ENCODE measurements at regions not wholly inside any gene's neighbourhood (a gene's known extent, or its start where the extent isn't known, plus 50 kb on each side); places are given as distances from the start of the nearest gene placed in this dataset.

DNA sequence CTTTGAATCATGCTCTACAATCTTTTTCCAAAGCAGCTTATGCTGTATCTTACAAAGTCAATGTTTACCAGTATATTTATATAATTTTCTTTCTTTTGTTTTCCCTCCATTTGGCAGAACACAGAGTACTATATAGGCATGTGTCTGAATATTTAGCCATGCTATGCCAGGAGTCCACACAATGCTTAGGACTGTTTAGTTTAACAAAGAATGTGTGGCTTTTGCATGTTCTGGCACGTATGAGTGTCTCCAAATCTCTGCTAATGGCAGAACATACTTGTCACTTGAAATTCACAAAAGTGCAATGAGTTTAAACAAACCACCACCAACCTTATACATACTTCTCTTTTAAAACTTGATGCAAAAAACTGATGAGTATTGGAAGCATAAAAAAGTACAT lies 268.0 kb downstream of the NR4A2 start:
- TF ChIP-seq, protein P1, sequence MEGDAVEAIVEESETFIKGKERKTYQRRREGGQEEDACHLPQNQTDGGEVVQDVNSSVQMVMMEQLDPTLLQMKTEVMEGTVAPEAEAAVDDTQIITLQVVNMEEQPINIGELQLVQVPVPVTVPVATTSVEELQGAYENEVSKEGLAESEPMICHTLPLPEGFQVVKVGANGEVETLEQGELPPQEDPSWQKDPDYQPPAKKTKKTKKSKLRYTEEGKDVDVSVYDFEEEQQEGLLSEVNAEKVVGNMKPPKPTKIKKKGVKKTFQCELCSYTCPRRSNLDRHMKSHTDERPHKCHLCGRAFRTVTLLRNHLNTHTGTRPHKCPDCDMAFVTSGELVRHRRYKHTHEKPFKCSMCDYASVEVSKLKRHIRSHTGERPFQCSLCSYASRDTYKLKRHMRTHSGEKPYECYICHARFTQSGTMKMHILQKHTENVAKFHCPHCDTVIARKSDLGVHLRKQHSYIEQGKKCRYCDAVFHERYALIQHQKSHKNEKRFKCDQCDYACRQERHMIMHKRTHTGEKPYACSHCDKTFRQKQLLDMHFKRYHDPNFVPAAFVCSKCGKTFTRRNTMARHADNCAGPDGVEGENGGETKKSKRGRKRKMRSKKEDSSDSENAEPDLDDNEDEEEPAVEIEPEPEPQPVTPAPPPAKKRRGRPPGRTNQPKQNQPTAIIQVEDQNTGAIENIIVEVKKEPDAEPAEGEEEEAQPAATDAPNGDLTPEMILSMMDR (IDR thresholded peaks at IDR 0.05; ENCODE audit: low read depth, low read length, poor library complexity, severe bottlenecking): no peak
- no peak for TF ChIP-seq EZH2phosphoT487 (IDR thresholded peaks at IDR 0.05; ENCODE audit: borderline replicate concordance, low read length)
- Histone ChIP-seq H3K4me2 (ENCODE audit: low read length) (no peak overlapping the region), H3K27me3 (ENCODE audit: control insufficient read depth, low read length) (no peaks in the 10 kb centered on the region), H3K9me3 (ENCODE audit: control insufficient read depth, insufficient read depth, low read length) (no peaks in the 10 kb centered on the region), H3K27ac (ENCODE audit: low read depth, low read length) (no peak overlapping the region), H3K9me2 (replicated peaks; ENCODE audit: control insufficient read depth, low read length) (no peaks in the 10 kb centered on the region), H3K4me1 (ENCODE audit: control insufficient read depth, low read length) (no peaks in the 10 kb centered on the region), H3K36me3 (ENCODE audit: control insufficient read depth, low read length) (no peaks in the 10 kb centered on the region), H3K79me2 (ENCODE audit: control insufficient read depth, low read length) (no peaks in the 10 kb centered on the region), H3K4me3 (ENCODE audit: low read length) (no peak overlapping the region), H4K20me1 (ENCODE audit: control insufficient read depth, insufficient read depth, low read depth, low read length) (no peaks in the 10 kb centered on the region), H3F3A (ENCODE audit: control insufficient read depth, insufficient read depth) (no peaks in the 10 kb centered on the region)

DNA sequence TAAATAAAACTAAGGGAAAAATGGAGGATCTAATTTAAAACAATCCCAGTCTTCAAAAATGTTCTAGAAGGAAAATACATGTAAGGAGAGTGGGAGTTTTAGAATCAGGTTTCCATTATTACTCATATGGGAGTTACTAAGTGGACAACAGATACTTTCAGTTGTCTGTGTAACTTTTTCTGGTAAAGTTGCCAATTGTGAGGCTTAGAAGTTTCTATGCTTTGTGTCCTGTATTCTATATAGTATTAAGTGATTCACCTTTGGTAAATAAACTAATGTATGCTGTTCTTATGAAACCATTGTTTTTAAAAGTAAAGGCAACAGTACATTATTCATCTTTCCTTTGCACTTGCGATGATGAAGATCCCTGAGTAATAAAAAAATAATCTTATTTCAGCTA lies 274.9 kb downstream of the NR4A2 start:
- TF ChIP-seq EZH2phosphoT487 (IDR thresholded peaks at IDR 0.05; ENCODE audit: borderline replicate concordance, low read length): no peak
- TF ChIP-seq, protein P1 (IDR thresholded peaks at IDR 0.05; ENCODE audit: low read depth, low read length, poor library complexity, severe bottlenecking): no peak
- no peaks in the 10 kb centered on the region for H3K36me3 ChIP-seq (ENCODE audit: control insufficient read depth, low read length)
- no peaks in the 10 kb centered on the region for H3K4me1 ChIP-seq (ENCODE audit: control insufficient read depth, low read length)
- H3K9me3 ChIP-seq (ENCODE audit: control insufficient read depth, insufficient read depth, low read length): no peaks in the 10 kb centered on the region
- no peaks in the 10 kb centered on the region for H3K79me2 ChIP-seq (ENCODE audit: control insufficient read depth, low read length)
- H3K27ac ChIP-seq (ENCODE audit: low read depth, low read length): no peak overlapping the region
- H3K9me2 ChIP-seq (replicated peaks; ENCODE audit: control insufficient read depth, low read length): no peaks in the 10 kb centered on the region
- H3F3A ChIP-seq (ENCODE audit: control insufficient read depth, insufficient read depth): no peaks in the 10 kb centered on the region
- no peaks in the 10 kb centered on the region for H3K27me3 ChIP-seq (ENCODE audit: control insufficient read depth, low read length)
- H4K20me1 ChIP-seq (ENCODE audit: control insufficient read depth, insufficient read depth, low read depth, low read length): no peaks in the 10 kb centered on the region
- no peak overlapping the region for H3K4me2 ChIP-seq (ENCODE audit: low read length)
- H3K4me3 ChIP-seq (ENCODE audit: low read length): no peak overlapping the region

DNA sequence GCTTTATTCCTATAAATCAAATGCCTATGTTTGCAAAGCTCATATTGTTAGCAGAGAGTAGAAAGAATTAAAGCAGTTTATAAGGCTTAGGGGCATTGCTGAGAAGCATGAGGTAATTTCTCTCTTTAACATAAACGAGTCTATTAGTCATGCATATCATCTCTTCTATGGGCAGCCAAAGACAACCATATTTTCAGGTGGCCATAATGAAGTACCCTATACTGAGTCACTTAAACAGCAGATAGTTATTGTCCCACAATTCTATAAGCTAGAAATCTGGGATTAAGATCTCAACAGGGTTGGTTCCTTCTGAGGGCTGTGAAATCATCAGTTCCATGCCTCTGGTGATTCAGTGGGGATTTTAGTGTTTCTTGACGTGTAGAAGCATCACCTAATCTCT lies 277.5 kb downstream of the NR4A2 start:
- Histone ChIP-seq H3K27ac (ENCODE audit: low read depth, low read length) (no peak overlapping the region), H4K20me1 (ENCODE audit: control insufficient read depth, insufficient read depth, low read depth, low read length) (no peaks in the 10 kb centered on the region), H3K9me3 (ENCODE audit: control insufficient read depth, insufficient read depth, low read length) (no peaks in the 10 kb centered on the region), H3F3A (ENCODE audit: control insufficient read depth, insufficient read depth) (no peaks in the 10 kb centered on the region), H3K27me3 (ENCODE audit: control insufficient read depth, low read length) (no peaks in the 10 kb centered on the region), H3K79me2 (ENCODE audit: control insufficient read depth, low read length) (no peaks in the 10 kb centered on the region), H3K4me1 (ENCODE audit: control insufficient read depth, low read length) (no peaks in the 10 kb centered on the region), H3K4me3 (ENCODE audit: low read length) (no peak overlapping the region), H3K9me2 (replicated peaks; ENCODE audit: control insufficient read depth, low read length) (no peaks in the 10 kb centered on the region), H3K4me2 (ENCODE audit: low read length) (no peak overlapping the region), H3K36me3 (ENCODE audit: control insufficient read depth, low read length) (no peaks in the 10 kb centered on the region)
- no peak for TF ChIP-seq EZH2phosphoT487 (IDR thresholded peaks at IDR 0.05; ENCODE audit: borderline replicate concordance, low read length)
- TF ChIP-seq, protein P1 (IDR thresholded peaks at IDR 0.05; ENCODE audit: low read depth, low read length, poor library complexity, severe bottlenecking): no peak

DNA sequence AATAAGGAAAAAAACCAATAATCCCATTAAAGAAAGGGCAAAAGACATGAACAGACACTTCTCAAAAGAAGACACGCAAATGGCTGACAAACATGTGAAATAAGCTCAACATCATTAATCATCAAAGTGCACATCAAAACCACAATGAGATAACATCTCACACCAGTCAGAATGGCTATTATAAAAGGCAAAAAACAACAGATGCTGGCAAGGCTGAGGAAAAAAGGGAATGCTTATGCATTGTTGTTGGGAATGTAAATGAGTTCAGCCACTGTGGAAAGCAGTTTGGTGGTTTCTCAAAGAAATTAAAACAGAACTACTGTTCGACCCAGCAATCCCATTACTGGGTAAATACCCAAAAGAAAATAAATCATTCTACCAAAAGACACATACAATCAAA lies 285.6 kb downstream of the NR4A2 start:
- Histone ChIP-seq H3K36me3 (ENCODE audit: control insufficient read depth, low read length) (no peaks in the 10 kb centered on the region), H3K79me2 (ENCODE audit: control insufficient read depth, low read length) (no peaks in the 10 kb centered on the region), H3K9me2 (replicated peaks; ENCODE audit: control insufficient read depth, low read length) (no peaks in the 10 kb centered on the region), H3K4me1 (ENCODE audit: control insufficient read depth, low read length) (no peaks in the 10 kb centered on the region), H4K20me1 (ENCODE audit: control insufficient read depth, insufficient read depth, low read depth, low read length) (no peaks in the 10 kb centered on the region), H3K4me3 (ENCODE audit: low read length) (no peak overlapping the region), H3K27me3 (ENCODE audit: control insufficient read depth, low read length) (no peaks in the 10 kb centered on the region), H3K27ac (ENCODE audit: low read depth, low read length) (no peak overlapping the region), H3K4me2 (ENCODE audit: low read length) (no peak overlapping the region), H3F3A (ENCODE audit: control insufficient read depth, insufficient read depth) (no peaks in the 10 kb centered on the region), H3K9me3 (ENCODE audit: control insufficient read depth, insufficient read depth, low read length) (no peaks in the 10 kb centered on the region)
- TF ChIP-seq, protein P1 (IDR thresholded peaks at IDR 0.05; ENCODE audit: low read depth, low read length, poor library complexity, severe bottlenecking): no peak
- no peak for TF ChIP-seq EZH2phosphoT487 (IDR thresholded peaks at IDR 0.05; ENCODE audit: borderline replicate concordance, low read length)

All from DOHH2 (cell line).